ENCODE measurements at regions not wholly inside any gene's neighbourhood (a gene's known extent, or its start where the extent isn't known, plus 50 kb on each side); places are given as distances from the start of the nearest gene placed in this dataset.

DNA sequence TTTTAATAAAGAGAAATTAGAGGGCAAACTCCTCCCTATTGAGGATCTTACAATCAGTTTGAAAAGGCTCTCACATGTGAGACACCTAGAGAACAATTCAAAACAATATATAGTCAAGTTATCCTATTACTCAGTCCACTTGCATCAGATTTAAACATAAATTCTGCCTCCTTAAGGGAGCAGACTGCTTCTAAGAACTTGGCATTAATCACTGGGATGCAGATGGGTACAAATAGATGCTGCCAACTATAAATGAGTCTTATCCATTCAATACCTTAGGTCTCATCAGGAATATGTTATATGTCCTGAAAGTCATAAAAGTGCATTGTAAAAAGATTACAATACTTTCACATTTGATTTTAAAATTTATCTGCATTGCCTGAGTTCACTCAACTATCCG, 269.3 kb upstream of the KIRREL3 start:
- no peak for DNase-seq

DNA sequence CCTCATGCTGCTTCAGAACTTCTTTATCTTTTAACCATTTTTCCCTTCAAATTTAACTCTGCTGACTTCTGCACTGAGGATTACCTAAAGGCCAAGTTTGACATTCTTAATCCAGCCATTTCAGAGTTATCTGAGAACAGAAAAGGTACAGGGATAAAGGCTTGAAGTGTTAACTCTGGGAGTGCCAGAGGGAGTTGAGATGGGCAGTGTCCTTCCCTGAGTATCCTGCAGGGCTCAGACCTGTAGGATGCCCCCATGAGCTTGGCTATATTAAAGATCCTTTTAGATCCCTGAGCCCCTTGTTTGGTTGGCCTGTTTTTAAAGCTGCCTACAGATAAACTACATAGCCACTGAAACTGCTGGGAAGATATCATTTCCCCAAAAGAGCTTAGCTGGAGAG, 268.4 kb upstream of the KIRREL3 start:
- no peak for DNase-seq

DNA sequence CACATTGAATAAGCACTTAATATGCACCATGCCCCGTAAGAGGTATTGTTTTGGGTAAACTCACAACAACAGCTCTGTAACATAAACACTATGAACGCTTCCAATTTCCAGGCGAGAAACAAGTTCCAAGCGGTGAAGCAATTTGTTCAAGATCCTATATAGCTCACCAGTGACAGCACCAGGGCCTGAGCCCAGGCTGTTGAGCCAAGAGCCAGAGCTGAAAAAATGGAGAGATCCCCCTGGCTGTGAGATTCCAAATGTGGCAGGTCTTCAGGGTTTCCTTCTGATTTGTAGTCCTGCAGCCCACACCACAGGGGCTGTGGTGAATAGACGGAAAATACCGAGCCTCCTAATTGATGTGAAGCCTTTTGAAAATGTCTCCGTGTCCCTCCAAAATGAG, 268.0 kb upstream of the KIRREL3 start:
- no peak for DNase-seq

DNA sequence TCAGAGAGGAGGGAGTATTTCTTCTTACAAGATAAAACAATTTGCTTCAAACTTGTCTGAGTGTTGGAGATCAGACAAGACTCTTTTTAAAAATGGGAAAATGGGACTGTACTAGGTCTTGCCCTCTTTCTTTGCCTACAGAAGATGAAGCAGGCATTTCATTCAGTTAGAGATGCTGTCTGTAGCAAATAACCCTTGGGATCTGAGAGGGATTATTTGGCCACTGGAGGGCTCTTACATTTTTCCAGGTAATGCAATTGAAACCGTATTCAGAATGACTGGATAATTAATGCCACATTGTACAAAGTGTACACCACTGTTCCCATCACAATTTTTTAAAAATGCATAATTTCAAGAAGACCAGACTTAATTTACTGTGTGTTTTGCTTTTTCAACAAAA, 258.5 kb upstream of the KIRREL3 start:
- DNase-seq: no peak

DNA sequence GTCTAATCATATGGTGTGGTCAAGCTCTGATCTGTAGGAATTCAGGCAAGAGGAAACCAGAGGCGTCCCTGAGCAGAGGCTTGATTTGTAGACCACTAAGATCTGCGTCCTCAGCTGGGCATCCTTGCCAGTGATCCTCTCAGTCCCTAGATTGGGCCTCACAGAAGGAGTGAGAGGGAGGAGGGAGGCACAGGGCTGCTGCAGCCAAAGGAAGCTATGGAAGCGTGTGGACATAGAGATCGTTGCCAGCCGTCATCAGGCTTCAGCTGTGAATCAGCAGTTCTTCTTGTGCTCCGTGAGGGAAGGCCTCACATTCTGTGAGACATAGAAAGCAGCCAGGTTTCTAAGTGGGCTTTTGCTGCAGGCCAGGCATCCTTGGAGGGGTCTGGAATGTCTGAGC, 254.6 kb upstream of the KIRREL3 start:
- DNase-seq: no peak

DNA sequence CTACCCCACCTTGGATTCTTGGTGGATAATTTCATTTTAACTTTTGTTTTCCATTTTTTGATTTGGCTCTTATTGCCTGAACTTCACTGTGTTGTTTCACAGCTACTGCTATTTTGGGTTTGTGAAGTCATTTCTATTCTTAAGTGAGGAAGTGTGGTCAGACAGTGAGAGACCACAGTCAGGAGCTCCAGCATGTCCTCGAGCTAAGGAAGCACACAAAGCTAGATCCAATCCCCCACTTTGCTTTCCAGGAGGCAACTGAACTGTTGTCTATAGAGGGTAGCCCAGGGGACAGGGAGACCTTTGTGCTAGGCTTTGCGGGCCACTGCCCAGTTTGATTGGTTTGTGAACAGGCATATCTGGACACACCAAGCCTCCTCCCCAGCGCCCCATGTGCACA, 251.8 kb upstream of the KIRREL3 start:
- no peak for DNase-seq

DNA sequence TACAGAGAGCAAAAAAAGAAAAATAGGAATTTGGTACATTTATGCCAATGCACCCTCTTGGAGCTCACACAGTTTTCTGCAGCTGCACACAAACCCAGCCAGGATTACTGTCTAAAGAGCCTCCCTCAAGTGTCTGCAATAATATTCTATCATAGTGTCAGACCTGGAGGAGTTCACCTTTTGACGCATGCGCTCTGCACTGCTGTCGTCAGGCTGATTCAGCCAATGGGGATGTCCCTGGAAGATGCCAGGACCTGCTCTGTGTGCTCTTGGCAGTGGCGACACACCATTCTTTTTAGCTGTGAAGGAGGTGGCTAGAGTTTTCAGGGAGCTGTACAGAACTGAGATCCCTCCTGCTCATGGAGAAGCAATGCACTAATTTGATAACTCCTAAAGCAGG, 249.0 kb upstream of the KIRREL3 start:
- DNase-seq: no peak

DNA sequence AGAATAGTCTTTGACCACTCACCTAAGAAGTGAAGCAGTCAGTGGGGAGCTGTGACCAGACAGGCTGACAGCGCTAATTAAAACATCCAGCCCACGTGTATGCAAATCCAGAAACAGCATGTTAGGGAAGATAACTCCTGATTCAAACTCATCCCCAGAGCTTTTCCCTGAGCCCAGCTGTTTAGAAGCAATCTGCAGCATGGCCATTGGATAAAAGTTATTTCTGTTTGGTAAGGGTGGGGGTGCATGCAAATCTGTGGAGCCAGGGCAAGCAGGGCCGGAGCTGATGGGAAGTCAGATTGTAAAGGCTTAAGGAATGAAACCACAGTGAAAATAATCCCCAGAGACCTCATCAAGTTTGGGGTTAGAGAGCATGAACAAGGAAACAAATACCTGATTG, 247.9 kb upstream of the KIRREL3 start:
- no peak for DNase-seq

DNA sequence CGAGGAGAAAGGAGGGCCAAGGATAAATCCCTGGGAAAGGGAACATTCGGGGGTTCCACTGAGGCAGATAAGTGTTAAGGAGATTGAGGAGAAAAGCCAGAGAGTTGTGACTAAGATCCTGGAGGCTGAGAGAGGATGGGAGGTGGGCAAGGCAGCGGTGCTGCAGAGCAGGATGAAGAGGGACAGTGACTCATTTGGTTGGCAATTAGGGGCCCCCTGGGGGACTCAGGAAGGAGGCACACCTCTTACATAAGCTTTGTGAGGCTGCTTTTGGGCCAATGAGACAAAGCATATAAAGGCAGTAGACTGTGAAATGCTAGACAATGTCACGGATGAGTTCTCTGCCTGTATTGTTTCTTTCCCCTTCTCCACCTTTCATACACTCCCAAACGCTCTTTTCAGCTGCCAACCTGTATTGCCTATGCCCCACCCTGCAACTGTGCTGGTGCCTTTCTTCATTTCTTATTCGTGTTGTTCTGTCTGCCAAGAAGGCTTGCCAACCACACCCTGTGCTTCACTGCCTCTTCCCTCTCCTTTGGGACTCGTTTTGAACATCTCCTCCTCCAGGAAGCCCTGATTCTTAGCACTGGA, 246.8 kb upstream of the KIRREL3 start:
- no peak for DNase-seq

DNA sequence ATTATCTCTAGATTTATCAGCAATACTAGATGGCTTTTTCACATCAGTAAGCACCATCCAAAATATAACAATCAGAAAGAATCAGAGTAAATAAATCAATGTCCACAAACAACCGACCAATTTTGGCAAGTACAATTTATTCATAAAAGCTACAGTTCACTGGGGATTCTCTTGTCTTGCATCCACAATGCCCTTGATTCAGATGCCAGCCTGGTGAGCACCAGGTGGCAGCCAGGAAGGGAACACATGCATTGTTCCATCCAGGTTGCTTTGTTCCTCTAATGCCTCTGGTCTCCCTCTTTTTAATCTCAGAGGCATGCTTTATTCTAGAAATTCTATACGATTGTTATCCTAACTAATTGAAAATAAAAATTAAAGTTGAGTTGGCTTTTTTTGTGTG, 242.1 kb upstream of the KIRREL3 start:
- no peak for DNase-seq

DNA sequence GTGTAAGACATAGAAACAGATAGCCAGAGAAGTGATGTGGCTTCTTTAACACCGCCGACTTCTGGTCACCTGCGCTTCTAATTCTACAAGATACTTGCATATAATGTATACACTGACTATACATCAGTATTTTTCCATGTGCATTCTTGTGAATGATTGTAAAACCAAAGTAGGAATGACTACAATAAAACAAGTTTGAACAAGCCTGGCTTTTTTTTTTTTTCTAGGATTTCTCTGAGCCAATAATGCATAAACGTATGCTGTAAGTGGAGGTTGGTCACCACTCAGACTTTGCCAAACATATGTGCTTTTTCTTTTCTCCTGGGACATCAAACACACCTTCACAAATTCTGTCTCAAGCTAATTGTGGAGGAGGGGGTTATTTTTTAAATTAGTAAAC, 237.8 kb upstream of the KIRREL3 start:
- DNase-seq: no peak

DNA sequence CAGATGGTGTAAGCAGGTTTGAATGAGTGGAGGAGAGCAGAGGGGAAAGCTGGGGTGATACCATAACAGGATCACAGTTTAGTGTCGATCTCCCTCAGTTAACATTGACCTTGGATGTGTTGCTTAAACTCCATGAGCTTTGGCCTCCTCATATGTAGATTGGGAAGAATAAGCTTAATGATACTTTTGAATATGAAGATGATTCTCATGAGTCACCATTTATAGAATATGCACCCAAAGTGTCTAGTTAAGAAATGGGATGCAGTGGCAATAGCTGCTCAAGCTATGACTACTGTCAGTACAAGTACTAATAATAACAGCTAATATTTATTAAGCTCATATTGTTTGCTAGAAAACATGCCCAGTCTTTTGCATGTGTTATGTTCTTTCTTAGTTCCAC, 236.2 kb upstream of the KIRREL3 start:
- no peak for DNase-seq

DNA sequence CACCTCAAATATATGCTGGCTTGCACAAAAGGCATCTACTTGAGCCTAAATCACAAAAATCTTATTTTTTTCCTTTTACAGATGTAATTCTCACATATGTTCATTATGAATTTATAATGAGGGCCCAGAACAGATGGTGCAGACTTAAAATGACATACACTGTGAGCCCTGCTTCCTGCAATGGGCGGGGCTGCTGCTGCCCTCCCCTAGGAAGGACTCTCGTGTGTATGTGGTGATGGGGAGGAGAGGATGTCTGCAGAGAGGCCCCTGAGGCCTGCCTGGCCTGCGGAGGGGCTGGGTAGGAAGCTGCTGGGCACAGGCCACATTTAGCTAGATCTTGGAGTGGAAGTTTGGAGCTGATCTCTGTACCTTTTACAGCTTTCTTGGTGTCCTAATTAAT, 233.4 kb upstream of the KIRREL3 start:
- no peak for DNase-seq

DNA sequence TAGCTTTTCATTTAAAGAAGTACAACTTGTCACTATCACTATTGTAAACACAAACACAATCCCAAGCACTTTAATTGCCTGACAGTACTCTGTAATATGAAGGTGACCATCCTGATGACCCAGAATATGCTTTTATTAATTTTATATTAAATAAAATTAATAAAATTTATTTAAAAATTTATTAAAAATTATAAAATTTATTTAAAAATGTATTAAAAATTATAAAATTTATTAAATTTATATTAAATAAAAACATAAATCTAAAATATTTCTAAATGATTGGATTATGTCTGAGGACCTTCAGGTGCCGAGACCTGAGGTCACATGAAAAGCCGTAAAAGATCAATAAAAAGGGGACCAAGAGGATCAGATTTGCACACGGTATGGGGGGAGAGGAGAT, 229.8 kb upstream of the KIRREL3 start:
- no peak for DNase-seq

DNA sequence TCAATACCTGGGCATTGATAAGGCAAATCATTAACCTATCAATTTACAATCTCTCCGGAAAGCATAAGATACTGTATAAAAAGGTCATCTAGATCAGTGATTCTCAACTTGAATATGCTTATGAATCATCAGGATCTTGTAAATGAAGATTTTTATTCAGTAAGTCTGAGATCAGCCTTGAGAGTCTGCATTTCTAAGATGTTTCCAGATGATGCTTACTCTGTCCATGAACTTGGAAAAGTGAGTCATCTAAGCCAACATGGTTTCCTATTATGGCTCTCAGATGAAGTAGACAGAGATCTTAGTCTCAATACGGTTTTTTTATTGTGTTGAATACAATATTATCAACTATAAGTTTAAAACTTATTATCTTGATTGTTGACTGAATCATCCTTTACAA, 226.4 kb upstream of the KIRREL3 start:
- no peak for DNase-seq

DNA sequence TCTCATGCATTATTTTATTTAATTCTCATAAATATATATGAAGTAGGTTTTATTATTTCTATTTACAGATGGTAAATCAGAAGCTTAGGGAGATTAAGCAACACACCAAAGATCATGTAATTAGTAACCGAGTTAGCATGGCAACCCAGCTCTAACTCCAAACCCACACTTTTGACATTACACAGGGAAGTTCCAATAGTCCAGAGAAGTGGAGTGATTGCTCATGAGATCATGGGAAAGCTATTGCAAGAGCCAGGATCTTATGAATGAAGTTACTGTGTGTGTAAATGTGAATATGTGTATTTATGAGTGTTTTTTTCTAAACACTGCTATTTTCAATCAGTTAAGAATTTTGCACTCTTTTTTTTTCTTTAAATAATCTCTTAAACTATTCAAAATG, 225.8 kb upstream of the KIRREL3 start:
- DNase-seq: no peak

DNA sequence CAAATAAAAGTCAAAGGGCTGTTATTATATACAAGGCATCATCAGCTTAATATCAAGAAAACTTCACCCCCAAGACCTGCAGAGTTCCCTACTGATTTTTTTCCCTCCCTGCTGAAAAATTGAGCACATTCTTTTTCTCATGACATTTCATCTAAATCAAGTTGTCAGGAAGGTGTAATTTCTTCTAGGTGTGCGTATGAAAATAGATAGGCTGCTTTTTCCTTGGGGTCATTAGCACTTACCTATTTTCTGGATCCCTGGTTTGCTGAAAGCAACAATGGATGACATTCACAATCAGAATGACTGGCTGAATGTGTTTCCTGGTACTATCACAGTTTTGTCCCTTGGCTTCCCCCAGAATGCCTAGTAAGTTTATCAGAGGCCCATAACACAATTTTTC, 225.0 kb upstream of the KIRREL3 start:
- DNase-seq: no peak

DNA sequence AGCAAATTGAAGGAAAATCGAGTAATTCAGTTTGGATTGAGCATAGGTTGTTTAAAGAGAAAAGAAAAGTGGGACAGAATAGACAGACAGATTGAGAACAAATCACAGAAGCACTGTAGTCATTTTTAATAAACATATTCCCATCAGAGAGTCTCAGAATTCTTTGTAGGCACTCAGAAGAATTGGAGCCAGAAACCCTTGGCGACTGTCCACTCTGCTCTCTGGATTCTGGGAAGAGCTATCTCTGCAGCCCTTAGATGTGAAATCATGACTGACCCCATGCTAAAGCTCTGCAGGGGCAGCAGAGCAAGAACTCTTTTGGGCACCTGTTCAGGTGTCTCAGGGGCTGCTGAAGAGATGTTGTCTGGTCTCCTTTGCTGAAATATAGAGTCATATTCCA, 223.7 kb upstream of the KIRREL3 start:
- DNase-seq: no peak

DNA sequence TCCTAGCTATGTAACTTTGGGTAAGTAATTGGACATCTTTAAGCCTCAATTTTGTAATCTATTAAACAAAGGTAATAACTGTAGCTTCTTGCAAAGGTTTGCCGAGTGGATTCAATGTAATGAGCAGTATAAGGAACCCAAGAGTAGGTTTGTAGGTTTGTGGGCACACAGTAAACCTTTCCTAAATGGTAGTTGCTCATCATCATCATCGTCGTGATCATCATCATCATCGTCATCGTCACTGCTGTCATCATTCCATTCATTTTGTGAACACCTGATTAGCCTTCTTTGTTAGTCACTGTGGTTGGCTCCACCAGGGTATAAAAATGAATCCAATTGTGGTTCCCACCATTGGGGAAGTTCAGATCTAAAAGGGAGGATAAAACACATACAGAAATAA, 223.1 kb upstream of the KIRREL3 start:
- DNase-seq: no peak

DNA sequence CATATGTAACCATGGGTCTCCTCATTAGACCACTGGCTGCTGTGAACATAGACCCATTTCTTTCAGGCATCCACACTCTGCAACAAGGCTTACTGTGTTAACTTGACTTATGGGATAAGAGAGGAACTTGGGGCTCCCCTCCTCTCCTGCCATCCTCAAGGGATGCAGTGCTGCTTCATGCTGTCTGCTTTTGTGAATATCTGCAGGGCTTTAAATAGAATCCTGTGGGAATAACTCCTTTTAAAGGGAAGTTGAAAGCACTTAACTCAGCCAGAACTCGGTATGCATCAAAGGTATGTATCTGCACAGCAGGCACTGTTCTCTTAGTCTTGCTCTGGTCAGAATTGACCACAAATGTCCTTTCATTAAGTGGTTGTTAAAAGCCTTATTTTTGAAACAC, 222.5 kb upstream of the KIRREL3 start:
- DNase-seq: no peak

DNA sequence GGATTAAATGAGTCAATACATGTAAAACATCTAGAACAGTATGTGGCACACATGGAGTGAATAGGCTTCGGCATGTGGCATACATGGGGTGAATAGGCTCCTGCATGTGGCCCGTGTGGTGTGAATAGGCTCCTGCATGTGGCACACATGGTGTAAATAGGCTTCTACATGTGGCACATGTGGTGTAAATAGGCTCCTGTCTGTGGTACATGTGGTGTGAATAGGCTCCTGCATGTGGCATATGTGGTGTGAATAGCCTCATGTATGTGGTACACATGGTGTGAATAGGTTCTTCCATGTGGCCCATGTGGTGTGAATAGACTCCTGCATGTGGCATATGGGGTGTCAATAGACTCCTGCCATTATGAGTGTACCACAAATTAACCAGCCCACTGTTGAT, 219.1 kb upstream of the KIRREL3 start:
- DNase-seq: no peak

DNA sequence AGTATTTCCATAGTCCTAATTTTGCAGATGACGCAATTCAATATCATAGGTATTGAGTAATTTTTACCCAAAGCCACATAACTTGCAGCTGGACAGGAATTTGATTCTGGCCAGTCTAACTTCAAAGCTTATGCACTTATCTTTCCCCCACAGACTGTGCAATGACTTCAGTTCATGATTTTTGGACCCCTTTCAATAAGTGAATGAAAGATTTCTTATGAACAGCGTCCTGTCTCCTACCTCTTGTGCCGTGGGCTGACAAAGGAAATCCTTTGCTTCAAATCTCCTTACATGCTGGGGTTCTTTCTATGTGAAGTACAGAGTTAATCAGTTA, 217.7 kb upstream of the KIRREL3 start:
- no peak for DNase-seq

DNA sequence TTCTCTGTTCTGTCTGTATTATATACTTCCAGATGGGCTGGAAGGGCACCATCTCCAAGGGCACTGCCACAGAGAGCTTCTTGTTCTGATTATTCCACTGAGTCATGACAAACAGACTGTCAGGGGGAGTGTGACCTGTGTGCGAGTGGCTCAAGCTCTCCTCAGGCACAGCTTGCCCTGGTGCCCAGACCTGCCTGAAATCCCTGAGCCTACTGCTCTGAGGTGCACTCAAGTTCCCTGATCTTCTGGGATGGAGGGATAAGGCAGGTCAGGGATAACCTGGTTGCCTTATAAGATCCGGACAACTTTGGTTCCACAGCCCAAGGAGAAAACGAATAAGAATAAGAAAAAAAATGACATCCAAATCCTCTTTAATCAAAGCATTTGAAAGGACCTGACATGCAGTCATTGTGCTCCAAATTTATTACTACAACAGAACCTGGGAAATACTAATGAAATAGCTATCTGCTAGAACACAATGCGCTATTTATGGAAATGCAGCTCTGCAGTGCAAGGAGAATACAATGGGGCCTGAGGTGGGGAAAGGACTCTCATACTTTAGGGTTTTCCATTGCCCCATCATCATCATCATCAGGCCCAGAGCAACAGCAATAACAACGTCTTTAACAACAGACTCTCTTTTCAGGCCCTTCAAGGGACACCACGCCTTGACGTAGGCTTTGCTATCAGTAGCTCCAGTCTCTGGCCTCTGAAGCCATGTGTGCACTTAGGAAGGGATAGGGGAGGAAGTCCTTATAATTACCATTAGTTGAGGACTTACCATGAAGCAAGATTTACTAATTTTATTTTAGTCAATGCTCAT, 217.1 kb upstream of the KIRREL3 start:
- DNase-seq: no peak

DNA sequence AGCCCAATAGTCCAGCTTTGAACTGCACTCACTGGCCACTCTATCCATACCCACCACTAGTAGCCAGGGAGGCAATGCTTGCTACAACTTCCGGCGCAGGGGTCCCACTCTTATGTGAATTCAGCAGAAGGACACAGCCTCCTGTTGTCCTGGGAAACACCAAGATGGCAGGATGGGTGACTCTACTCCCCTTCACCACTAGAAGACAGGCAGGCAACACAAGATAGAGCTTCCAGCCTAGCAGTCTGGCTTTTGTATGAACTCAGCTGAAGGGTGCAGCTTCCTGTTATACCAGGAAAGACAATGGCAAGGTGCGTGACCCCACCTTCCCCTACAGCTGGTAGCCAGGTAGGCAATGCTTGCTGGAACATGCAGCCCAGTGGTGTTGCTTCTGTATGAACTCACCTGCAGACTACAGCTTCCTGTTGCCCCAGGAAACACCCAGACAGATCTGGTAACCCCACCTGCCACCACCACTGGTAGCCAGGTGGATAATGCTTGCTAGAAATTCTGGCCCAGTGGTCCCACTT, 205.2 kb upstream of the KIRREL3 start:
- no peak for DNase-seq

DNA sequence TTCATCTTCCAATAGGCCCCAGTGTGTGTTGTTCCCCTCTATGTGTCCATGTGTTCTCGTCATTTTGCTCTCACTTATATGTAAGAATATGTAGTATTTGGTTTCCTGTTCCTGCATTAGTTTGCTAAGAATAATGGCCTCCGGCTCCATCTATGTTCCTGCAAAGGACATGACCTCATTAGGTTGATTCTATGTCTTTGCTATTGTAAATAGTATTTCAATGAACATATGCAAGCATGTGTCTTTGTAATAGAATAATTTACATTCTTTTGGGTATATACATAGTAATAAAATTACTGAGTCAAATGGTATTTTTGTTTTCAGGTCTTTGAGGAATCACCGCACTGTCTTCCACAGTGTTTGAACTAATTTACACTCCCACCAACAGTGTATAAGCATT, 202.9 kb upstream of the KIRREL3 start:
- DNase-seq: no peak

All from occipital lobe (tissue), 1 donor.